Activated T-helper 2 cell treated with anti-CD3 and anti-CD28 coated beads, Interferon-gamma antibody, Interleukin-2, Interleukin-4, amounts not matched to agents 10 μg/mL and 5 μg/mL and 100 μg/mL, durations not matched to agents 14 hours and 24 hours and 36 hours (primary cell): ENCODE measurements at regions not wholly inside any gene's neighbourhood (a gene's known extent, or its start where the extent isn't known, plus 50 kb on each side); places are given as distances from the start of the nearest gene placed in this dataset.
"Not testable (repeated sequence)": the region's sequence is repeated elsewhere in the genome, so short reads cannot be mapped to it uniquely, and the experiment has no call there.

Experiments used
- DNase-seq: peaks from one replicate; pipeline ENCODE4 v3.0.0; 2021; ENCODE audit warnings: low spot score
- H3K27ac Mint-ChIP-seq: one replicate; pipeline ENCODE4 v1.8.0; 2021; ENCODE audit warnings: mixed read lengths
- H3K27me3 Mint-ChIP-seq: one replicate; pipeline ENCODE4 v1.8.0; 2021; ENCODE audit warnings: low read depth, mixed read lengths
- H3K36me3 Mint-ChIP-seq: one replicate; pipeline ENCODE4 v1.8.0; 2021; ENCODE audit warnings: low read depth, mixed read lengths
- H3K4me1 Mint-ChIP-seq: one replicate; pipeline ENCODE4 v1.8.0; 2021; ENCODE audit warnings: low read depth, mixed read lengths
- H3K4me3 Mint-ChIP-seq: one replicate; pipeline ENCODE4 v1.8.0; 2021; ENCODE audit warnings: low read depth, mild to moderate bottlenecking, moderate library complexity, mixed read lengths
- H3K9me3 Mint-ChIP-seq: one replicate; pipeline ENCODE4 v1.8.0; 2021; ENCODE audit warnings: mixed read lengths
- intact Hi-C: fragments of 100-400 bp; cut with micrococcal nuclease; formaldehyde crosslinking; loops from one replicate; pipeline ENCODE4 v1.15.1; 2023

GRCh38 chr10:120195984-120196712, 260.9 kb upstream of the PLPP4 start:
- no peak overlapping the region for H3K4me3 Mint-ChIP-seq
- H3K27ac Mint-ChIP-seq, result no peak overlapping the region
- intact Hi-C loops, result no loop called here
- H3K4me1 Mint-ChIP-seq, result no peaks in the 10 kb centered on the region
- no peaks in the 10 kb centered on the region for H3K36me3 Mint-ChIP-seq
- DNase-seq, result no peak
- H3K9me3 Mint-ChIP-seq, result no peaks in the 10 kb centered on the region
- H3K27me3 Mint-ChIP-seq, result no peaks in the 10 kb centered on the region

- Mint-ChIP-seq H3K27ac (no peak overlapping the region), H3K4me1 (no peaks in the 10 kb centered on the region), H3K4me3 (no peak overlapping the region), H3K36me3 (no peaks in the 10 kb centered on the region), H3K27me3 (peaks cover 2% of the 10 kb centered on the region), H3K9me3 (no peaks in the 10 kb centered on the region)
- intact Hi-C loops, result no loop called here
- DNase-seq, result no peak
Observed at GRCh38 chr10:120204877-120205276, 252.2 kb upstream of the PLPP4 start.

GRCh38 chr10:120205368-120206018, 251.5 kb upstream of the PLPP4 start:
- no peak for DNase-seq
- no peak overlapping the region for H3K4me3 Mint-ChIP-seq
- H3K27ac Mint-ChIP-seq, result no peak overlapping the region
- H3K9me3 Mint-ChIP-seq, result no peaks in the 10 kb centered on the region
- H3K4me1 Mint-ChIP-seq, result no peaks in the 10 kb centered on the region
- peaks cover 2% of the 10 kb centered on the region for H3K27me3 Mint-ChIP-seq
- no peaks in the 10 kb centered on the region for H3K36me3 Mint-ChIP-seq
- intact Hi-C loops, result no loop called here

- Mint-ChIP-seq H3K4me3 (no peak overlapping the region), H3K4me1 (no peaks in the 10 kb centered on the region), H3K9me3 (no peaks in the 10 kb centered on the region), H3K27ac (no peak overlapping the region), H3K36me3 (no peaks in the 10 kb centered on the region), H3K27me3 (no peaks in the 10 kb centered on the region)
- DNase-seq, result no peak
- intact Hi-C loops, result no loop called here
Observed at GRCh38 chr10:120208488-120208887, 248.5 kb upstream of the PLPP4 start.

GRCh38 chr10:120209124-120209762, 247.8 kb upstream of the PLPP4 start:
- Mint-ChIP-seq H3K9me3 (no peaks in the 10 kb centered on the region), H3K27ac (no peak overlapping the region), H3K36me3 (no peaks in the 10 kb centered on the region), H3K4me1 (no peaks in the 10 kb centered on the region), H3K27me3 (no peaks in the 10 kb centered on the region), H3K4me3 (no peak overlapping the region)
- intact Hi-C loops, result no loop called here
- DNase-seq, result no peak

GRCh38 chr10:120212275-120212674, 244.8 kb upstream of the PLPP4 start:
- Mint-ChIP-seq H3K27ac (no peak overlapping the region), H3K4me3 (no peak overlapping the region), H3K9me3 (no peaks in the 10 kb centered on the region), H3K4me1 (no peaks in the 10 kb centered on the region), H3K36me3 (no peaks in the 10 kb centered on the region), H3K27me3 (no peaks in the 10 kb centered on the region)
- no peak for DNase-seq
- intact Hi-C loops, result no loop called here

GRCh38 chr10:120213283-120213682, 243.7 kb upstream of the PLPP4 start:
- intact Hi-C loops, H3K4me3 Mint-ChIP-seq, H3K4me1 Mint-ChIP-seq, DNase-seq, H3K9me3 Mint-ChIP-seq, H3K27ac Mint-ChIP-seq, H3K36me3 Mint-ChIP-seq, H3K27me3 Mint-ChIP-seq: not testable (repeated sequence)

- intact Hi-C loops, result no loop called here
- Mint-ChIP-seq H3K27ac (no peak overlapping the region), H3K4me3 (no peak overlapping the region), H3K9me3 (no peaks in the 10 kb centered on the region), H3K36me3 (no peaks in the 10 kb centered on the region), H3K4me1 (no peaks in the 10 kb centered on the region), H3K27me3 (no peaks in the 10 kb centered on the region)
- no peak for DNase-seq
Observed at GRCh38 chr10:120217736-120218135, 239.3 kb upstream of the PLPP4 start.

DNA sequence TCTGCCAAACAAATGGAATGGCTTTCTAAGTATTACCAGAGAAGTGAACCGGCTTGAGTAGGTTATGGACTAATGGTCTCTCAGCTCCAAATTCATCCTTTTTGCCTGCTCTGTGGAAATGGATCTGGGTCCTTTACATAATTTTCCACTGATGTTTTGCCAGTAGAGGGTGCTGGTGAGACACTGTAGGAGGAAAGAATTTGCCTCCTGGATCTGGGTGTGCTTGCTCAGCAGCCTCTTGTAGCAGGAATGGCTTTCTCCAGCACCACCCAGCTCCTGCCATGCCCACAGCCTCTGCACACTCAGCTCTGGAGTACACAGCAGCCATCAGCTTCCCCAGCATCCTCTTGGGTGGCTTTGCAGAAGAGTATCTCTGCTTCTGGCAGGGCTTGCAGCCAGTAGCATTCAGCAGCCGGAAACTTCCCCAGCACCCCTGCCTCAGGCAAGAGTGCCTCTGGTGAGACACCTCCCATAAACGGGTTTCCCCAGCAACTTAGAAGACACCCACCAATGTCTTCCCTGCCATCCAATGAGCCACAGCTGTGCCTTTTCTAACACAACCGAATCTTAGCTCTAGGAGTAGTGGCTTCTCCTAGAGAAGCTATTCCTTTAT, 235.0 kb upstream of the PLPP4 start:
- no peaks in the 10 kb centered on the region for H3K4me1 Mint-ChIP-seq
- no peak overlapping the region for H3K27ac Mint-ChIP-seq
- intact Hi-C loops, result no loop called here
- no peak overlapping the region for H3K4me3 Mint-ChIP-seq
- DNase-seq, result no peak
- no peaks in the 10 kb centered on the region for H3K9me3 Mint-ChIP-seq
- H3K36me3 Mint-ChIP-seq, result no peaks in the 10 kb centered on the region
- H3K27me3 Mint-ChIP-seq, result no peaks in the 10 kb centered on the region

DNA sequence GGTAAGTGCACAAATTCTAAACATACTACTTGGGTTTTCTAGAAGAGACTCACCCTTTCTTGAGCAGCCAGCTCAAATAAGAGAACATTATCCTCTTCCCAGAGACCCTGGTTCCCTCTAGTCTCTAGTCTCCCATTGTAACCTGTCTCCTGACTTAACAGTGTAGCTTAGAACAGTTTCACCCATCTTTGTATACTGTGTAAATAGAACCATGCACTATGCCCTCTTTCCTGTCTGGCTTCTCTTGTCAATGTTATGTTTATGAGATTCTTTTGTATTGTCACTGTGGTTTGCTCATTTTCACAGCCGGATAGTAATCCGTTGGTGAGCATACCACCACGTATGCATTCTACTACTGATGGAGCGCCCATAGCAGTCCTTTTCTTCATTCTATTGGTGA, 227.4 kb upstream of the PLPP4 start:
- no peak for DNase-seq
- intact Hi-C loops, result no loop called here
- no peak overlapping the region for H3K27ac Mint-ChIP-seq
- H3K4me3 Mint-ChIP-seq, result no peak overlapping the region
- H3K4me1 Mint-ChIP-seq, result no peaks in the 10 kb centered on the region
- H3K36me3 Mint-ChIP-seq, result no peaks in the 10 kb centered on the region
- no peaks in the 10 kb centered on the region for H3K27me3 Mint-ChIP-seq
- no peaks in the 10 kb centered on the region for H3K9me3 Mint-ChIP-seq

DNA sequence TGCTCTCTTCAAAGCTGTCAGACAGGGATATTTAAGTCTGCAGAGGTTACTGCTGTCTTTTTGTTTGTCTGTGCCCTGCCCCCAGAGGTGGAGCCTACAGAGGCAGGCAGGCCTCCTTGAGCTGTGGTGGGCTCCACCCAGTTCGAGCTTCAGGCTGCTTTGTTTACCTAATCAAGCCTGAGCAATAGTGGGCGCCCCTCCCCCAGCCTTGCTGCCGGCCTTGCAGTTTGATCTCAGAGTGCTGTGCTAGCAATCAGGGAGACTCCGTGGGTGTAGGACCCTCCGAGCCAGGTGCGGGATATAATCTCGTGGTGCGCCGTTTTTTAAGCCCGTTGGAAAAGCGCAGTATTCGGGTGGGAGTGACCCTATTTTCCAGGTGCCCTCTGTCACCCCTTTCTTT, 217.3 kb upstream of the PLPP4 start:
- DNase-seq, H3K27ac Mint-ChIP-seq, H3K4me1 Mint-ChIP-seq, H3K27me3 Mint-ChIP-seq, H3K36me3 Mint-ChIP-seq, H3K4me3 Mint-ChIP-seq, intact Hi-C loops, H3K9me3 Mint-ChIP-seq: not testable (repeated sequence)

DNA sequence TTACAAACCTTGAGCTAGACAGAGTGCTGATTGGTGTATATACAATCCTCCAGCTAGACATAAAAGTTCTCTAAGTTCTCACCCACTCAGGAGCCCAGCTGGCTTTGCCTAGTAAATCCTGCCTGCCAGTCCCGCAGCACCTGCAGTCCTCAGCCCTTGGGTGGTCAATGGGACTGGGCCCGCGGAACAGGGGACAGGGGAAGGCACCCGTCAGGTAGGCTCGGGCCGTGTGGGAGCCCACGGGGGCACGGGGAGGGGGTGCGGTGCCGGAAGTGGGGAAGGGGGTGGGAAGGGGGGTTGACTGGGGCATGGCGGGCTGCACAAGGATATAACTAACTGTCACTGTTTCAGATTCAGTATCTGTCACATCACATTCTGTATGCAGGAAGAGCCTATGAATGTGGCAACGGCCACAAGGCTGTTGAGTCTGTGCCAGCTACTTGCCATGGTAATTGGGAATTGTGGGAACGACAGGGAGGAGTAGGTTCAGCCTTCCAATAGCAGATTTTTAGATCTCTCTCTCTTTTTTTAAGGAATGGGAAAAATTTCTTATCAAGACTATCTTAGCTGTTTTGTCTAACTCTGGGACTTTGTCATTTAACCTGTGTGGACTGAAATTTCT, 205.1 kb upstream of the PLPP4 start:
- Mint-ChIP-seq H3K4me3 (no peak overlapping the region), H3K9me3 (no peaks in the 10 kb centered on the region), H3K27ac (no peak overlapping the region), H3K4me1 (no peaks in the 10 kb centered on the region), H3K27me3 (no peaks in the 10 kb centered on the region), H3K36me3 (no peaks in the 10 kb centered on the region)
- intact Hi-C loops, result no loop called here
- DNase-seq, result no peak

DNA sequence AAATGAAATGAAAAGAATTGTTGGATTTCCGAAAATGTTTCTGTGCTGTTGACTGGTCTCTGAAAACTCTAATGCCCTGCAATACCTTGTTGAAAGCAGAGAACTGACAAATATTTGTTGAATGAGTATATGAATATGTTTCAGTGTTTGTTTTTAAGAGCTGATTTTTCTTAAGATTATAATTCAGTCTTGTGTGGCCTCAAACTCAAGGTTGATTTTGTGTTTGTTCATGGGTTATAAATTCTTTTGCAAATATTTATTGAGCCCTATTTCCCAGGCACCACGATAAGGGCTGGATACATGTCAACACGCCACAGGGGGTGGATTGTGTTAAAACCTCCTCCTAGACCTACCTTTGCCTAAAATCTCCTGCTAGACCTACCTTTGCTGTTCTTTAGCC, 203.9 kb upstream of the PLPP4 start:
- no peaks in the 10 kb centered on the region for H3K27me3 Mint-ChIP-seq
- DNase-seq, result no peak
- no peak overlapping the region for H3K4me3 Mint-ChIP-seq
- intact Hi-C loops, result no loop called here
- no peaks in the 10 kb centered on the region for H3K4me1 Mint-ChIP-seq
- H3K27ac Mint-ChIP-seq, result no peak overlapping the region
- H3K36me3 Mint-ChIP-seq, result no peaks in the 10 kb centered on the region
- no peaks in the 10 kb centered on the region for H3K9me3 Mint-ChIP-seq
